Fibroblast of villous mesenchyme (primary cell): ENCODE measurements at regions not wholly inside any gene's neighbourhood (a gene's known extent, or its start where the extent isn't known, plus 50 kb on each side); places are given as distances from the start of the nearest gene placed in this dataset.
"Not testable (repeated sequence)": the region's sequence is repeated elsewhere in the genome, so short reads cannot be mapped to it uniquely, and the experiment has no call there.

Source experiments
- DNase-seq: peaks from one replicate; pipeline ENCODE4 v3.0.0-alpha.2; 2010; ENCODE audit warnings: low read depth
- H3K4me3 ChIP-seq: 2 replicates; pipeline ENCODE4 v1.5.1; 2011; ENCODE audit warnings: low read depth, mild to moderate bottlenecking, low read length
- CTCF ChIP-seq: IDR thresholded peaks from 2 replicates; pipeline ENCODE4 v1.5.1; 2012; ENCODE audit warnings: low read depth, mild to moderate bottlenecking, low read length; ENCODE audit not compliant: insufficient read depth

- no peak for DNase-seq
- TF ChIP-seq CTCF, result no peak
- H3K4me3 ChIP-seq, result no peak overlapping the region
Measured at GRCh38 chr15:22265056-22265945, 185.0 kb downstream of the OR4M2 start.

- DNase-seq, result no peak
- no peak overlapping the region for H3K4me3 ChIP-seq
- no peak for TF ChIP-seq CTCF
Measured at GRCh38 chr15:22265970-22266369, 185.6 kb downstream of the OR4M2 start.

- no peak for DNase-seq
- TF ChIP-seq CTCF, result no peak
- no peak overlapping the region for H3K4me3 ChIP-seq
Measured at GRCh38 chr15:22267761-22268160, 187.4 kb downstream of the OR4M2 start.

GRCh38 chr15:22268201-22268600, 187.9 kb downstream of the OR4M2 start:
- H3K4me3 ChIP-seq, DNase-seq: not testable (repeated sequence)

GRCh38 chr15:22268654-22269053, 188.3 kb downstream of the OR4M2 start:
- H3K4me3 ChIP-seq, result not testable (repeated sequence)

GRCh38 chr15:22272286-22273160, 186.2 kb upstream of the GOLGA6L22 start:
- H3K4me3 ChIP-seq, DNase-seq: not testable (repeated sequence)

More at GRCh38 chr15:22268654-22269053, 188.3 kb downstream of the OR4M2 start:
- not testable (repeated sequence) for DNase-seq

- H3K4me3 ChIP-seq, DNase-seq: not testable (repeated sequence)
Measured at GRCh38 chr15:22273185-22273584, 185.5 kb upstream of the GOLGA6L22 start.

GRCh38 chr15:22274376-22274775, 184.3 kb upstream of the GOLGA6L22 start:
- DNase-seq, H3K4me3 ChIP-seq: not testable (repeated sequence)

GRCh38 chr15:22280770-22281169, 177.9 kb upstream of the GOLGA6L22 start:
- H3K4me3 ChIP-seq, DNase-seq: not testable (repeated sequence)

GRCh38 chr15:22282794-22283533, 175.7 kb upstream of the GOLGA6L22 start:
- DNase-seq, H3K4me3 ChIP-seq: not testable (repeated sequence)

GRCh38 chr15:22284795-22285420, 173.8 kb upstream of the GOLGA6L22 start:
- DNase-seq, H3K4me3 ChIP-seq: not testable (repeated sequence)

- not testable (repeated sequence) for H3K4me3 ChIP-seq, DNase-seq
Measured at GRCh38 chr15:22291054-22291453, 167.6 kb upstream of the GOLGA6L22 start.

- DNase-seq, H3K4me3 ChIP-seq: not testable (repeated sequence)
Measured at GRCh38 chr15:22303112-22303511, 155.6 kb upstream of the GOLGA6L22 start.
